Stimulated activated memory B cell treated with anti-CD40 and anti-IgM and Interleukin-4, amounts not matched to agents 10 μg/mL and 1 μg/mL and 100 μg/mL, for 72 hours (primary cell): ENCODE measurements at regions not wholly inside any gene's neighbourhood (a gene's known extent, or its start where the extent isn't known, plus 50 kb on each side); places are given as distances from the start of the nearest gene placed in this dataset.

Experiments used
- ATAC-seq: fragments of 150-1000 bp; cut with Tn5 transposase; 2 replicates; pipeline ENCODE4 v1.10.0; 2021
- H3K27ac Mint-ChIP-seq: one replicate; pipeline ENCODE4 v1.8.0; 2022; ENCODE audit warnings: mild to moderate bottlenecking, mixed read lengths
- H3K27me3 Mint-ChIP-seq: one replicate; pipeline ENCODE4 v1.8.0; 2022; ENCODE audit warnings: mixed read lengths
- H3K36me3 Mint-ChIP-seq: one replicate; pipeline ENCODE4 v1.8.0; 2022; ENCODE audit warnings: mixed read lengths
- H3K4me1 Mint-ChIP-seq: one replicate; pipeline ENCODE4 v1.8.0; 2022; ENCODE audit warnings: mixed read lengths
- H3K4me3 Mint-ChIP-seq: one replicate; pipeline ENCODE4 v1.8.0; 2022; ENCODE audit warnings: mild to moderate bottlenecking, moderate library complexity, mixed read lengths
- H3K9me3 Mint-ChIP-seq: one replicate; pipeline ENCODE4 v1.8.0; 2022; ENCODE audit warnings: mixed read lengths

- Mint-ChIP-seq H3K36me3 (no peaks in the 10 kb centered on the region), H3K27ac (no peak overlapping the region), H3K9me3 (peaks cover 11% of the 10 kb centered on the region), H3K4me1 (no peaks in the 10 kb centered on the region), H3K4me3 (no peak overlapping the region), H3K27me3 (no peaks in the 10 kb centered on the region)
- ATAC-seq = no peak
Observed at GRCh38 chr4:120498678-120499077, 423.8 kb downstream of the PRDM5 start.

GRCh38 chr4:120491481-120491880, 424.8 kb upstream of the MAD2L1 start:
- Mint-ChIP-seq H3K27me3 (no peaks in the 10 kb centered on the region), H3K9me3 (peaks cover 3% of the 10 kb centered on the region), H3K4me3 (no peak overlapping the region), H3K27ac (no peak overlapping the region), H3K36me3 (no peaks in the 10 kb centered on the region), H3K4me1 (no peaks in the 10 kb centered on the region)
- no peak for ATAC-seq

GRCh38 chr4:120481756-120482155, 415.1 kb upstream of the MAD2L1 start:
- no peaks in the 10 kb centered on the region for H3K4me1 Mint-ChIP-seq
- ATAC-seq = no peak
- H3K27ac Mint-ChIP-seq = no peak overlapping the region
- no peaks in the 10 kb centered on the region for H3K36me3 Mint-ChIP-seq
- H3K4me3 Mint-ChIP-seq = no peak overlapping the region
- H3K9me3 Mint-ChIP-seq = peaks cover 9% of the 10 kb centered on the region
- H3K27me3 Mint-ChIP-seq = no peaks in the 10 kb centered on the region

GRCh38 chr4:120472447-120473131, 405.9 kb upstream of the MAD2L1 start:
- peaks cover 6% of the 10 kb centered on the region for H3K9me3 Mint-ChIP-seq
- ATAC-seq = no peak
- H3K4me3 Mint-ChIP-seq = no peak overlapping the region
- no peaks in the 10 kb centered on the region for H3K27me3 Mint-ChIP-seq
- no peaks in the 10 kb centered on the region for H3K4me1 Mint-ChIP-seq
- no peaks in the 10 kb centered on the region for H3K36me3 Mint-ChIP-seq
- H3K27ac Mint-ChIP-seq = no peak overlapping the region

- H3K27ac Mint-ChIP-seq = no peak overlapping the region
- H3K4me3 Mint-ChIP-seq = no peak overlapping the region
- no peaks in the 10 kb centered on the region for H3K4me1 Mint-ChIP-seq
- H3K27me3 Mint-ChIP-seq = no peaks in the 10 kb centered on the region
- no peaks in the 10 kb centered on the region for H3K36me3 Mint-ChIP-seq
- H3K9me3 Mint-ChIP-seq = peaks cover 11% of the 10 kb centered on the region
- no peak for ATAC-seq
Observed at GRCh38 chr4:120466429-120466828, 399.8 kb upstream of the MAD2L1 start.

GRCh38 chr4:120454788-120455187, 388.1 kb upstream of the MAD2L1 start:
- H3K27ac Mint-ChIP-seq = no peak overlapping the region
- no peaks in the 10 kb centered on the region for H3K36me3 Mint-ChIP-seq
- no peak overlapping the region for H3K4me3 Mint-ChIP-seq
- H3K27me3 Mint-ChIP-seq = no peaks in the 10 kb centered on the region
- no peaks in the 10 kb centered on the region for H3K4me1 Mint-ChIP-seq
- H3K9me3 Mint-ChIP-seq = no peaks in the 10 kb centered on the region
- no peak for ATAC-seq

DNA sequence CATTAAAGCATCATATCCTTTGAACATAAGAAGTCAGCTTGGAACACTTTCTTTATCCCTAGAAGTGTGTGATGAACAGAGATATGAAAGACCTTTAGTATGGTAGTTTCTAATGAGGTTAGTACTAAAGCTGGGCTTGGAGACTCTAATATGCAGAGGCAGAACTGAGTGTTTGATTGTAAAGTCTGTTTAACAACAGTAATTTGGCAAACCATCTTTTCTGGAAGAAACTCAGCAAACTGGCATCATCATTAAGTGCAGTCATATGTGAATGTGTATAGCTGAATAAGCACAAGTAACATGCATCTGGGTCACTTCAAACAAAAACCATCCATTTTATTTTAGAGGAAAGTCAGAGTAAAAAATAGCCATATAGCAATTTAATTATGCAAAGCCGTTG, 385.9 kb upstream of the MAD2L1 start:
- no peaks in the 10 kb centered on the region for H3K4me1 Mint-ChIP-seq
- H3K27me3 Mint-ChIP-seq = no peaks in the 10 kb centered on the region
- no peak for ATAC-seq
- no peaks in the 10 kb centered on the region for H3K9me3 Mint-ChIP-seq
- no peaks in the 10 kb centered on the region for H3K36me3 Mint-ChIP-seq
- no peak overlapping the region for H3K27ac Mint-ChIP-seq
- no peak overlapping the region for H3K4me3 Mint-ChIP-seq

- no peak for ATAC-seq
- H3K36me3 Mint-ChIP-seq = no peaks in the 10 kb centered on the region
- no peaks in the 10 kb centered on the region for H3K9me3 Mint-ChIP-seq
- no peak overlapping the region for H3K4me3 Mint-ChIP-seq
- H3K27me3 Mint-ChIP-seq = no peaks in the 10 kb centered on the region
- no peaks in the 10 kb centered on the region for H3K4me1 Mint-ChIP-seq
- no peak overlapping the region for H3K27ac Mint-ChIP-seq
Observed at GRCh38 chr4:120452001-120452400, 385.4 kb upstream of the MAD2L1 start.

- Mint-ChIP-seq H3K27me3 (no peaks in the 10 kb centered on the region), H3K4me1 (no peaks in the 10 kb centered on the region), H3K9me3 (peaks cover 3% of the 10 kb centered on the region), H3K36me3 (no peaks in the 10 kb centered on the region), H3K4me3 (no peak overlapping the region), H3K27ac (no peak overlapping the region)
- no peak for ATAC-seq
Observed at GRCh38 chr4:120447774-120448173, 381.1 kb upstream of the MAD2L1 start.

- H3K27ac Mint-ChIP-seq = no peak overlapping the region
- H3K36me3 Mint-ChIP-seq = no peaks in the 10 kb centered on the region
- ATAC-seq = no peak
- H3K27me3 Mint-ChIP-seq = no peaks in the 10 kb centered on the region
- H3K4me3 Mint-ChIP-seq = no peak overlapping the region
- no peaks in the 10 kb centered on the region for H3K4me1 Mint-ChIP-seq
- peaks cover 3% of the 10 kb centered on the region for H3K9me3 Mint-ChIP-seq
Observed at GRCh38 chr4:120446051-120446567, 379.5 kb upstream of the MAD2L1 start.

GRCh38 chr4:120445186-120445585, 378.5 kb upstream of the MAD2L1 start:
- no peak for ATAC-seq
- H3K4me1 Mint-ChIP-seq = no peaks in the 10 kb centered on the region
- H3K9me3 Mint-ChIP-seq = peaks cover 3% of the 10 kb centered on the region
- no peaks in the 10 kb centered on the region for H3K36me3 Mint-ChIP-seq
- no peaks in the 10 kb centered on the region for H3K27me3 Mint-ChIP-seq
- no peak overlapping the region for H3K27ac Mint-ChIP-seq
- H3K4me3 Mint-ChIP-seq = no peak overlapping the region

- ATAC-seq = no peak
- no peak overlapping the region for H3K27ac Mint-ChIP-seq
Observed at GRCh38 chr4:120443116-120443515, 376.5 kb upstream of the MAD2L1 start.

DNA sequence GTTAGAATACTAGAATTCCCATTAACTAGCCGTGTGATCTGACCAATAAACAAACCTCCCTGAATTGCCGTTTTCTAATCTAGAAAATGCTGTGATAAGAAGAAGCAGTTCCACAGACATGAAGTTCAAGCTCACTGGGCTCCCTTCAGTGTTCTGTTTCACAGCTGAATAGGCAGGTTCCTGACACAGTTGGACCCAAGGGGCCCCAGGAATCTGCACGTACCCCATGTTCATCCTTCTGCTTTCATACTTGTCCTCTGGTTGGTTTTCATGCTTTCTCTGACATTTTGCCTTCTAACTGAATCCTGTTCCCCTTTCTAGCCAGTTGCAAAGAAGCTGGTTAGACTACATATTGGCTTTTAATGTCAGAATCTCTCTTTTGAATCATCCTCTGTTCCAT, 374.1 kb upstream of the MAD2L1 start:
- Mint-ChIP-seq H3K9me3 (no peaks in the 10 kb centered on the region), H3K4me1 (no peaks in the 10 kb centered on the region), H3K36me3 (no peaks in the 10 kb centered on the region), H3K27me3 (no peaks in the 10 kb centered on the region), H3K27ac (no peak overlapping the region), H3K4me3 (no peak overlapping the region)
- no peak for ATAC-seq

More at GRCh38 chr4:120443116-120443515, 376.5 kb upstream of the MAD2L1 start:
- H3K4me3 Mint-ChIP-seq = no peak overlapping the region
- no peaks in the 10 kb centered on the region for H3K4me1 Mint-ChIP-seq
- H3K27me3 Mint-ChIP-seq = no peaks in the 10 kb centered on the region
- no peaks in the 10 kb centered on the region for H3K36me3 Mint-ChIP-seq
- H3K9me3 Mint-ChIP-seq = peaks cover 3% of the 10 kb centered on the region

DNA sequence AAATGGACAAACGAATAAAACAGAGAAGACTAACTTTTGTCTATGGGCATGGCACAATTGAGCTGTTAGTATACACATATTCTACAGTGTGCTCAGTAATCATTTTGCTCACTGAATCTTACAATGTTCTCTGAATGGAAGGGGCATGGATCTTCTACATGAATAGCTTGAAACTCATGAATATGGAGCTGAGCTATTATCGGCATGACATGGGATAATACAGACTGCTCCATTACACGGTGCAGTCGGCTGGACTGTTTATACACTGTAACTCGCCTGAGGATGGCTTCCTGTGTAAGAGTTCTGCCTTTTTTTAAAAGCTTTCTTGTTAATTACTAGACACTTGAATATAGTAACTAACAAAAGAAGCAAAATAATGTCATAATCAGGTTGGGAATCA, 368.5 kb upstream of the MAD2L1 start:
- H3K36me3 Mint-ChIP-seq = no peaks in the 10 kb centered on the region

GRCh38 chr4:120434756-120435155, 368.1 kb upstream of the MAD2L1 start:
- no peaks in the 10 kb centered on the region for H3K36me3 Mint-ChIP-seq

More for the DNA sequence above, 368.5 kb upstream of the MAD2L1 start:
- Mint-ChIP-seq H3K9me3 (no peaks in the 10 kb centered on the region), H3K4me1 (no peaks in the 10 kb centered on the region), H3K27ac (no peak overlapping the region), H3K4me3 (no peak overlapping the region), H3K27me3 (no peaks in the 10 kb centered on the region)
- no peak for ATAC-seq

GRCh38 chr4:120432301-120432860, 365.7 kb upstream of the MAD2L1 start:
- no peaks in the 10 kb centered on the region for H3K9me3 Mint-ChIP-seq
- no peak overlapping the region for H3K4me3 Mint-ChIP-seq
- no peaks in the 10 kb centered on the region for H3K27me3 Mint-ChIP-seq
- ATAC-seq = no peak
- H3K27ac Mint-ChIP-seq = no peak overlapping the region
- H3K36me3 Mint-ChIP-seq = no peaks in the 10 kb centered on the region
- no peaks in the 10 kb centered on the region for H3K4me1 Mint-ChIP-seq

More at GRCh38 chr4:120434756-120435155, 368.1 kb upstream of the MAD2L1 start:
- ATAC-seq = no peak
- no peak overlapping the region for H3K27ac Mint-ChIP-seq
- H3K4me3 Mint-ChIP-seq = no peak overlapping the region
- H3K4me1 Mint-ChIP-seq = no peaks in the 10 kb centered on the region
- no peaks in the 10 kb centered on the region for H3K27me3 Mint-ChIP-seq
- H3K9me3 Mint-ChIP-seq = no peaks in the 10 kb centered on the region
